ENCODE measurements at regions not wholly inside any gene's neighbourhood (a gene's known extent, or its start where the extent isn't known, plus 50 kb on each side); places are given as distances from the start of the nearest gene placed in this dataset.

DNA sequence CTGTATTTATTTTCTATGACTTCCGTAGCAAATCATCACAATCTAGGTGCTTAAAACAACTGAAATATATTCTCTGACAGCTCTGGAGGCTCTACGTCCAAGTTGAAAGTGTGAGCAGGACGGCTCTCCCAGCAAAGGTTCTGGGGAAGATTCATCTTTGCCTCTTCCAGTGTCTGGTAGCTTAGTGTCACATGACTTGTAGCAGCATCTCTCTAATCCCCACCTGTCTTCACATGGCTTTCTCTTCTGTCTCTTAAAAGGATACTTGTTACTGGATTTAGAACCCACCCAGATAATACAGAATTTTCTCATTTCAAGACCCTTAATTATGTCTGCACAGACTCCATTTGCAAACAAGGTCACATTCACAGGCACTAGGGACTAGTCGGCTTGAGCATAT is 687.7 kb upstream of the RBFOX1 start:
- Histone ChIP-seq H3K4me1 (no peaks in the 10 kb centered on the region), H3K36me3 (replicated peaks in 1 of 2; ENCODE audit: insufficient read depth in 1 of 2, low read depth in 2 of 2) (no peaks in the 10 kb centered on the region), H3K9me3 (no peaks in the 10 kb centered on the region), H3K4me3 (no peak overlapping the region), H3K27ac (no peak overlapping the region), H3K27me3 (peaks cover 0 to 13% of the 10 kb centered on the region in 2 donors)
- intact Hi-C loops (cut with DNase I): no loop called here
- DNase-seq (no peak), ATAC-seq (no peak)
- TF ChIP-seq, protein P1, sequence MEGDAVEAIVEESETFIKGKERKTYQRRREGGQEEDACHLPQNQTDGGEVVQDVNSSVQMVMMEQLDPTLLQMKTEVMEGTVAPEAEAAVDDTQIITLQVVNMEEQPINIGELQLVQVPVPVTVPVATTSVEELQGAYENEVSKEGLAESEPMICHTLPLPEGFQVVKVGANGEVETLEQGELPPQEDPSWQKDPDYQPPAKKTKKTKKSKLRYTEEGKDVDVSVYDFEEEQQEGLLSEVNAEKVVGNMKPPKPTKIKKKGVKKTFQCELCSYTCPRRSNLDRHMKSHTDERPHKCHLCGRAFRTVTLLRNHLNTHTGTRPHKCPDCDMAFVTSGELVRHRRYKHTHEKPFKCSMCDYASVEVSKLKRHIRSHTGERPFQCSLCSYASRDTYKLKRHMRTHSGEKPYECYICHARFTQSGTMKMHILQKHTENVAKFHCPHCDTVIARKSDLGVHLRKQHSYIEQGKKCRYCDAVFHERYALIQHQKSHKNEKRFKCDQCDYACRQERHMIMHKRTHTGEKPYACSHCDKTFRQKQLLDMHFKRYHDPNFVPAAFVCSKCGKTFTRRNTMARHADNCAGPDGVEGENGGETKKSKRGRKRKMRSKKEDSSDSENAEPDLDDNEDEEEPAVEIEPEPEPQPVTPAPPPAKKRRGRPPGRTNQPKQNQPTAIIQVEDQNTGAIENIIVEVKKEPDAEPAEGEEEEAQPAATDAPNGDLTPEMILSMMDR (IDR thresholded peaks at IDR 0.05): no peak
- TF ChIP-seq POLR2A (IDR thresholded peaks at IDR 0.05): no peak
- WGBS, 2 donors: 29 to 36% methylated on average over 4 of the region's 4 CpGs

DNA sequence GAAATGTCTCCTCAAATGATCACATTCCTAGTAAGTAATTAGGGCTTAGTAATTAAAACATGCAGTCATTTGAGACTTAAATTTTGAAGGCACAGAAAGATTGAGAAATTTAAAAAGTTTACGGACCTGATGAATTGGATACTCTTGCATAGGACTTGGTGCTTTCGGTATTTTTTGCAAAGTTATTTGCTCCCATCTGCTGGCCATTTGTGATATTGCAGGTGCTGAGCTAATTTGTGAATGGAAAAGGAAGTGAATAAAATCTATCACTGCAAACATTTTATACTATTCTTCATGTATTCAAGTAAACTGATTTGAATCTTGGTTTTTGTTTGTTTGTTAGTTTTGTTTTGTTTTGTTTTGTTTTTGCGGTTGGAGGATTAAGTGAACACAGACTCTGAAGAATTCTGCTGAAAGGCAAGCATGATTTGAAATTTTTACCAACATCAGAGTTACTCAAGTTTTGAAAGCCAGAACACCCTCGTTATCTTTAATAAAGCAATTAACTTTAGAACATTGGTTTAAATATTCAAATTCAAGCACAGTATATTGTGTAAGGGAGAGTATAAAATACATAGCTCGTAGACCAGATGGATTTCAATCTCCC is 689.5 kb upstream of the RBFOX1 start:
- Histone ChIP-seq H3K27ac (no peak overlapping the region), H3K4me3 (no peak overlapping the region), H3K36me3 (replicated peaks in 1 of 2; ENCODE audit: insufficient read depth in 1 of 2, low read depth in 2 of 2) (no peaks in the 10 kb centered on the region), H3K4me1 (no peaks in the 10 kb centered on the region), H3K27me3 (peaks cover 0 to 13% of the 10 kb centered on the region in 2 donors), H3K9me3 (no peaks in the 10 kb centered on the region)
- intact Hi-C loops (cut with DNase I): no loop called here
- no peak for TF ChIP-seq POLR2A (IDR thresholded peaks at IDR 0.05)
- TF ChIP-seq, protein P1 (IDR thresholded peaks at IDR 0.05): peak; percentile 74 to 92 (median 86)
- ATAC-seq (no peak), DNase-seq (peak; percentile 28 to 63 (median 58))
- WGBS, 2 donors: 16 to 18% methylated on average over 5 of the region's 5 CpGs

DNA sequence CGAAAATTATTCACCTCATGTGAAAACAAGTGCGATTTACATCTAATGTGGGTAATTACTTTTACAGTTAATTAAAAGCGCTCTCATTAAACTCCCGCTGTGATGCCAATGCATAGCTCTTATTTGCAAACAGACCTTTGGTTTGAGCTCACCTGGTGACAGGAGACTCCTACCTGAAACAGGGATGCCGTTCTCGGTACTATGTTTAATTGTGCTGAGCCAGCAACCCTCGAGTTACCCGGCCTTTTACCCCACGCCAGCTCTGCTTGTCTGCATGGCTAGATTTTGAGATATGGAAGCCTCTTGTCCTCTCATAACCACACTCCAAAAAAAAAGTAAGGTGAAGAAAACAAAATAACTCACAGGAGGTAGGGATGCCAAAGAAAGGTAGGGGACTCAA is 690.4 kb upstream of the RBFOX1 start:
- no peak for DNase-seq
- Histone ChIP-seq H3K9me3 (no peaks in the 10 kb centered on the region), H3K4me3 (no peak overlapping the region), H3K27me3 (peaks cover 0 to 13% of the 10 kb centered on the region in 2 donors), H3K36me3 (replicated peaks in 1 of 2; ENCODE audit: insufficient read depth in 1 of 2, low read depth in 2 of 2) (no peaks in the 10 kb centered on the region), H3K4me1 (no peaks in the 10 kb centered on the region), H3K27ac (no peak overlapping the region)
- WGBS, 2 donors: 25 to 26% methylated on average over 9 of the region's 9 CpGs
- TF ChIP-seq POLR2A (IDR thresholded peaks at IDR 0.05): no peak
- TF ChIP-seq, protein P1 (IDR thresholded peaks at IDR 0.05): no peak
- intact Hi-C loops (cut with DNase I): no loop called here
- ATAC-seq: no peak

DNA sequence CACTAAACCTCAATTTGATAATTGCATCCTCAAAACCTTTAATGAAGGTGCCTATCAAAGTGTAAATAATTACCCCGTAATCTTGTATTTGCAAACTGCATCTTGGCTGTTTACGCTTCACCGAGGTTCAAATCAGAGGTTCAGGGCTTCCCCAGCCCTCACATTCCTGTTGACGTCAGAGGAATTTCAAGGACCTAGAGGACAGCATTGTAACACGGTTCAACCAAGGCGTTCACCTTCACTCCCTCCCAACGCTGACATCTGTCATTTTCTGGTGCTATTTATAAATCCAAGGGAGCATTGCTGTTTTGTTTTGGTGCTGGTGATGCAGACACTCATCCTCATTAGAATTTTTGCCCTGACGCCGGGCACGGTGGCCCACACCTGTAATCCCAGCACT is 691.6 kb upstream of the RBFOX1 start:
- WGBS, 2 donors: 23 to 34% methylated on average over 10 of the region's 10 CpGs
- Histone ChIP-seq H3K9me3 (no peaks in the 10 kb centered on the region), H3K4me3 (no peak overlapping the region), H3K27ac (no peak overlapping the region), H3K27me3 (peaks cover 0 to 13% of the 10 kb centered on the region in 2 donors), H3K4me1 (no peaks in the 10 kb centered on the region), H3K36me3 (replicated peaks in 1 of 2; ENCODE audit: insufficient read depth in 1 of 2, low read depth in 2 of 2) (no peaks in the 10 kb centered on the region)
- intact Hi-C loops (cut with DNase I): no loop called here
- no peak for DNase-seq
- ATAC-seq: no peak
- TF ChIP-seq, protein P1 (IDR thresholded peaks at IDR 0.05): no peak
- no peak for TF ChIP-seq POLR2A (IDR thresholded peaks at IDR 0.05)

DNA sequence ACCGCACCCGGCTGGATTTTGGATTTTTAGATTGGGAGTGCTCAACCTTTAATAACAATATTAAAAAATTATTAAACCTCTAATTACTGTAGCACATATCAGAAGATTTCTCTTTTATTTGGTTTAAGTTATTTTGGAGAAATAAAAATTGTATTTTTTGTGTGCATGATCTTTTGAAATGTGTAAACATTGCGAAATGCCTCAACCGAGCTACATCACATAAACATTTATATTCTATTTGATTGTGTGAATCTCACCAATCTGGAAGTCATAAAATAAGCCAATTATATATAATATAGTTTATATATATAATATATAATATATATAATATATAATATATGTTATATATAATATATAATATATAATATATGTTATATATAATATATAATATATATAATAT is 696.2 kb upstream of the RBFOX1 start:
- Histone ChIP-seq H3K36me3 (replicated peaks in 1 of 2; ENCODE audit: insufficient read depth in 1 of 2, low read depth in 2 of 2) (no peaks in the 10 kb centered on the region), H3K27me3 (peaks cover 0 to 6% of the 10 kb centered on the region in 2 donors), H3K4me1 (no peaks in the 10 kb centered on the region), H3K9me3 (no peaks in the 10 kb centered on the region), H3K4me3 (no peak overlapping the region), H3K27ac (no peak overlapping the region)
- ATAC-seq (no peak), DNase-seq (no peak)
- WGBS, 2 donors: 79% methylated on average over 4 of the region's 4 CpGs
- no peak for TF ChIP-seq POLR2A (IDR thresholded peaks at IDR 0.05)
- TF ChIP-seq, protein P1 (IDR thresholded peaks at IDR 0.05): no peak
- intact Hi-C loops (cut with DNase I): no loop called here
